Epidermal melanocyte (primary cell): ENCODE measurements at regions not wholly inside any gene's neighbourhood (a gene's known extent, or its start where the extent isn't known, plus 50 kb on each side); places are given as distances from the start of the nearest gene placed in this dataset.

ENCODE experiments used
- DNase-seq: peaks from one replicate; pipeline ENCODE4 v3.0.0; 2011; ENCODE audit warnings: low spot score; ENCODE audit not compliant: insufficient read length

DNA sequence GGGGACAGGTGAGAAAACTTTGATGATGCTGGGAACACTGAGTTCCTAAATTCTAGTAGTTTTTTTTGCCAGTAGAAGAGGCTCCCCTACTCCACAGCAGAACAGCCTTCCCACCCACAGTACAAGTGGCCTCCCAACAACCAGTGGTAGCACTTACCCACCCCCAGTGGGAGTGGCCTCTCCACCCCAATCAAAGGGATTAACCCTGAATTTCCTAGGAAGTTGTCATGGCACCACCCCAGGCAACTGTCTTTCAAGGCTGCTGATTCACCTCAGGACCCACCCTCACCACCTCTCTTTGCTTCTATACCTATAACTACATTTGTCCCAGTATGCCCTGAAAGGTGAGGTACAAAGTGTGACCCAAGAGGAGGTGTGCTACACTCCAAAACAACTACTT lies 81.4 kb upstream of the PRDX6 start:
- DNase-seq = no peak

DNA sequence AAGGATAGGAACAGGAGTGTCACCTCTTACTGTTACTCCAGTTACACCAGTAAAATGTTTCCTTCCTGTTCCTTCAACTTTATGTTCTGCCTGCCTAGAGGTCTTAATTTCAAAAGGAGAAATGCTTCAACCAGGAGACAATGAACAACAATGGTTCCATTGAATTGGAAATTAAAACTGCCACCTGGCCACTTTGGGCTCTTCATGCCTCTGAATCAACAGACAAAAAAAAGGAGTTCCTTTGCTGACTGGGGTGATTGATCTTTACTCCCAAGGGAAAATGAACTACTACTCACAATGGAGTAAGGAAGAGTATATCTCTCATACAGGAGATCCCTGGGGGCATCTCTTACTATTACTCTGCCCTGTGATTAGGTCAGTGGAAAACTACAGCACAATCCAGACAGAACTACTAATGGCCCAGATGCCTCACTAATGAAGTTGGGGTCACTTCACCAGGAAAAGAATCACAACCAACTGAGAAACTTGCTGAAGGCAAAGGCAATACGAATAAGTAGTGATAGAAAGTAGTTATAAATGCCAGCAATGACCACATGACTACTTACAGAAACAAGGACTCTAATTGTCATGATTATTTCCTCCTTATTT lies 76.6 kb upstream of the PRDX6 start:
- DNase-seq = no peak

DNA sequence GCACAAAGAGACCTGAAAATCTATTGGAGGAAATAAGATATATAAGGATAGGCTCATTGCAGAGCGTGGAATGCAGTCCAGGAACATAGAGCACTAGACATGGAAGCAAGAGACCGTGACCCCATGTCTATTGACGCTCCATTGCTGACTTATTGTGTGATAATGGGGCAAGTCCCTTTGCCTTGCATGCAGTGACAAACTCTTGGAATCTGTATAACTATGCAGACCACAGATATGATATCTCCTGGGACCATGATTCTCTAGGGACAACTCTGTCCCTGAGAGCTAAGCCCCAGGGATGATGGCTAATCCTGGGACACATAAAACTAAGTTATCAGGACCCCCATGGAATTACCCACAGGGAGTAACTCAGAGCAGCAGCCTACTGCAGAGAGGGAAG lies 73.1 kb upstream of the PRDX6 start:
- no peak for DNase-seq

DNA sequence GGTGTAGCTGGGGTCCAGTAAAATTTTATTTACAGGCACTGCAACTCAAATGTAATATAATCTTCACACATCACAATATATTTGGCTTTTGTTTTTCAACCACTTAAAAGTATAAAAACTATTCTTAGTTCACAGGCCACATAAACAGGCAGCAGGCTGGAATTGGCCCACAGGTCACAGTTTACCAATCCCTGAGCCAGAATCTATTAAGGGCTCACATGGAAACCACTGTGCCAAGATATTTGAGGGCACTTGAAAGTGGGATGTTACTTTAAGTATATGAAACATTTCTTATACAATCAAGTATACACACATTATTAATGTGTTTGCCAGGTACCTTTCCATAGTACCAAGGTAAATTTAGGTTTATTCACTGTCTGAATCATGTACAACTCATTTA lies 71.9 kb upstream of the PRDX6 start:
- DNase-seq = no peak

DNA sequence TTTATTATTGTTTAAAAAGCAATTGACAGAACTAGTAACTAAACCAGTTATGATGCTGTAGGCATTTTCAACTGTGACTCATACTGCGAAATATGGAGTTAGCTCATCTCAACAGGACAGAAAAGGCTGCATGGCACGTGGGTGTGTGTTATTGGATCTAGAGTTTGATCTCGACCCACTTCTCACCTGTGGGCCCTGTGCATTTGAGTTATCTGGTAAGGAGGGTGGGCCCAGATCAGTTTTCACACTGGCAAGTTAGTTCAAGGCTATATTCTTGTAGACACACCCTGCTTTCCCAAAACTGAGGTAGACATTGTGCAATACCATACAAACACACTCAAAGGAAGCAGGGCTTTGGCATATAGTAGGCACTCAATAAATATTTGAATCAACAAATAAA lies 71.3 kb upstream of the PRDX6 start:
- DNase-seq = no peak

DNA sequence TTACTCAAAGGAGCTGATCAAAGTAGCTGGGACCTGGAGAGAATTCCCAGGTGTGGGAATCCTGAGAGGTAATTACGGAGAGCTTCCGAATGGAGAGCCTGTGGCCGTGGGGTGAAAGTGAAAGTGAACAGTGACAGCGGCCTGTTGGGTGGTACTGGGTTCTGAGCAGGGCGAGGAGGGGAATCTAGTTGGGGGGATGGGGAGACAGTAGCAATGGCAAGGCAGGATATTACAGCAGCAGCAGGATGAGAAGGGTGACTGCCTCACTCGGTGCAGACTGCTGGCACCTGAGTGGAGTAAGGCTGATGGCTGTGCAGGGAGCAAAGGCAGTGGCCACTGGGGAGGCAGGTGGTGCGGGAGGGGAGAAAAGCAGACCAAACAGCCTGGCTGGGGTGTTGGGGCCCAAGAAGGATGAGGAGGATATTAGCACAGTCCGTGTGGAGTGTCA lies 70.3 kb upstream of the PRDX6 start:
- no peak for DNase-seq

DNA sequence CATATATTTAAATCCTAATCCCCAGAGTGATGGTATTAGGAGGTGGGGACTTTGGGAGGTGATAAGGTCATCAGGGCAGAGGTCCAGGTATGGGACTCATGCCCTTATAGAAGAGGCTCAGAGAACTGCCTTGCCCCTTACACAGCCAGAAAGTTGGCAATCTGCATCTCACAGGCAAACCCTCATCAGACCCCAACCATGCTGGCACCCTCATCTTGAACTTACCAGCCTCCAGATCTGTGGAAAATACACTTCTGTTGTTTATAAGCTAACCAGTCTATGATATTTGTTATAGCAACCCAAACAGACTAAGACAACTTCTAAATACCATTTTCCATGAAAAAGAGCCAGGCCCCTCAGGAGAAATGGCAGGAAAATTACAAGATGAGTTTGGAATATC lies 69.3 kb upstream of the PRDX6 start:
- no peak for DNase-seq

DNA sequence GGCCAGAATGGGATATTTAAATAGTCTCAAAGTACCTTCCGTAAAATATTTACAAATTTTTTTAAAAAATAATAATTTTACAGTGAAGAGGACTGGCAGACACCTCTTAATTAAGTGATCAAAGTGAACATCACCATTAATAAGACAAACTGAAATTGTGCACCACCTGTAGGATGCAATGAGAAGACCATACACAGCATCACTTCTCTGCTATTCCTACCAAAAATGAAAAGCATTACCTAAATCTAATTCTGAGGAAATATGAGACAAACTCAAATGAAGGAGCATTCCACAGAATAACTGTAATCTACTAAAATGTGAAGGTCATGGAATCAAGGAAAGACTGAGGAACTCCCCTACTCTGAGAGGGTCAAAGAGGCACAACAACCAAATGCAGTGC lies 68.2 kb upstream of the PRDX6 start:
- DNase-seq = no peak

DNA sequence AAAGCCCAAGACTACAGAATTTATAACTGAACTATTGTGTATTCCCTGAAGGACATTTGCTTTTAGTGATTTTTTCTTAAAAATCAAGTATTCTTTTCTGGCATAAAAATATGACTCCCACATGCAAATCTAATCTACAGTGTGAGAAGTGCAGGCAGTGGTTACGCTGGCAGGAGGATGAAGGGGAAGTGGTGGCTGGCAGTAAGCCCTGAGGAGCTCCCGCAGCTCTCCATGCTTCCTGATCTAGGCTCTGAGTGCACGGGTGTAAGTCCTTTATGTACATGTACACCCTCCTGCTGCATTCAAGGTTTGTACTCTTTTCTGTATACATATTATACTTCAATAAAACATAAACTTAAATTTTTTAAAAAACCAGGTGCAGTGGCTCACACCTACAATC lies 67.5 kb upstream of the PRDX6 start:
- DNase-seq = no peak

DNA sequence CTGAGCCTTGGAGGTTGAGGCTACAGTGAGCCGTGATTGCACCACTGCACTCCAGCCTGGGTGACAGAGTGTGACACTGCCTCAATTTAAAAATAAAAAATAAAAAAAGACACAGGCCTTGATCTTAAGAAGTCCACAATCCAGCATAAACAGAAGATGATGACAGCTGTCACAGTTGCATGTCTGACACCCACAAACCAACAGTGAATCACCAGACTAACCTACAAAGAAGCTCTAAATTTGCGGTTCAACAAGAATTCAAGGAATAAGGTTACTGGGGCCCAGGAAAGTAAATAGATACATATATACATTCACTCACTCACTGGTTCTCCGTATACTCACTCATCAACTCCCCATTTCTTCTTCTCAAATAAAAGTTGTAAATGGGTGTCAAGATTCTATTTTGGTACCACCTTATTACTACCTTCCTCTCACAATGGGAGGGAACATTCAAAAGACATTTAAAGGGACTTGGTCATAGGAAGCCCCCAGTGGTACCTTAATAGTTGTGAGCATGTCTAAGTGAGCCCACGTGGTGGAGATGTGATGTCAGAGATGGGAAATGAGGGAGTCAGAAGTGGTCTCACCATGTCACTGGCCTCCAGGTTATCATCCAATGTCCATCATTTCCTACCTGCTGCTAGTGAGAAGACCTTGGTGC lies 66.9 kb upstream of the PRDX6 start:
- DNase-seq = no peak

DNA sequence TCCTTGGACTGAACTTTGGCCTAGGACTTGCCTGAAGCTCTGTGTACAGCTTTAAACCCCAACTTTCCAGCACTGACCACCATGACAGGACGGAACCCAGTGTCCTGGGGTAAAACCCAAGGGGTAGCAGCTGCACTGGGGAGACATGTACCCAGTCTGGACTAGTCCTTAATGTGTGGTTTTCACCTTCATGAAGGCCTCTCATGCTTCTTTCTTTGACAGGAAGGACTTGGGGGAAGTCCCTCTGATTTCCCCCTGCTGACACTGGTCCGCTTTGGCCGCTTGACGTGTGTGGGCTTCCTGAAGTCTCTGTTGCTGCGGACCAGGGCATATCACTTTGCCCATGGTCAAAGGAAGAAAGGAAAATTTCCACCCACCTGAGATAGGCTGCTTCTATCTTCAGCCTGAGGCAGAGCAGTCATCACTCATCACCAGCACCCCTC lies 66.3 kb upstream of the PRDX6 start:
- DNase-seq = no peak

DNA sequence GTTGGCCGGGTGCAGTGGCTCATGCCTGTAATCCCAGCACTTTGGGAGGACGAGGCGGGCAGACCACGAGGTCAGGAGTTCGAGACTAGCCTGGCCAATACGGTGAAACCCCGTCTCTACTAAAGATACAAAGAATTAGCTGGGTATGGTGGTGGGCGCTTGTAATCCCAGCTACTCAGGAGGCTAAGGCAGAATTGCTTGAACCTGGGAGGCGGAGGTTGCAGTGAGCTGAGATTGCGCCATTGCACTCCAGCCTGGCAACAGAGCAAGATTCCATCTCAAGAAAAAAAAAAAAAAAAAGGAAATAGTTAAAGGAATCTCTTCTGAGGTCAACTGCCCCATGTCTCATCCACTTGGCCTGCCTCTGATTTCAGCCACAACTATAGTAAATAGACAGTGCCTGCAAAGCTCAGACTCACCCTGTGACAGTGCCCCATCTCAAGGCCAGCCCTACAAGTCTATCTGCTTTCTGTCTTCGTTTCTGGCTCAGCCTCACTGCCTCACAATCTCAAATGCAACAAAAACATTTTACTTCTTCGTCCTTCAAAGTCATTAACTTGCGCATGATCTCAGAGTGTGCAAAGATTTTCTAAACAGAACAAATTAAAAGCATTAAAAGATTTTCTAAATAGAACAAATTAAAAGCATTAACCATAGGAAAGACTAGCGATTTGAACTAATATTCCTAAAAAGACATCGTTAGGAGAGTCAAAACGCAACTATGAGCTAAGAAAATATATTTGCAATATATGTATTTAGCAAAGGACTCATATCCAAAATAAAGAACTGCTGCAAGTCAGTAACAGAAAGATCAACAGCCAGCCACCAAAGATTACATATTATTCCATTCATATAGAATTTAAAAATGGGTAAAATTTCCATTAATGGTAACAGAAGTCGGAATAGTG lies 65.0 kb upstream of the PRDX6 start:
- no peak for DNase-seq

DNA sequence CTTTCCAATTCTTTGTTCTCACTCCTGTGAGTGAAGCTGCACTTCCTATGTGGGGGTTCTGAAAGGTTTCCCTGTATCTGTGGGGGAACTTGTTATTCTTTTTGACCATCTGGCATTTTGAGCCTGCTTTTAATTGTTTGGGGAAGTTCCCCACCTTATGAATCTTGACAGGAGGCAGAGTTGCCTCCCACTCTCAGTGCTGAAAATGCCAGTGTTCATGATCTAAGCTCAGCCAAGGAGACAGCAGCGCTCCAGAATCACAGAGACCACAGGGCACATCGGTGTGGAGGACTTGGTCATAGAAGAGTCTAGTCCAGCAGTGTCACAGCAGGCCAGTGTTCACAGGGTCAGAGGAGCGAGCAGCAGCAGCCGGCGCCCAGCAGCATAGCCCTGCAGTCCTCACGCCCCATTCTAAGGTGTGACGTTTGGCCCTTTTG lies 63.8 kb upstream of the PRDX6 start:
- DNase-seq = no peak

DNA sequence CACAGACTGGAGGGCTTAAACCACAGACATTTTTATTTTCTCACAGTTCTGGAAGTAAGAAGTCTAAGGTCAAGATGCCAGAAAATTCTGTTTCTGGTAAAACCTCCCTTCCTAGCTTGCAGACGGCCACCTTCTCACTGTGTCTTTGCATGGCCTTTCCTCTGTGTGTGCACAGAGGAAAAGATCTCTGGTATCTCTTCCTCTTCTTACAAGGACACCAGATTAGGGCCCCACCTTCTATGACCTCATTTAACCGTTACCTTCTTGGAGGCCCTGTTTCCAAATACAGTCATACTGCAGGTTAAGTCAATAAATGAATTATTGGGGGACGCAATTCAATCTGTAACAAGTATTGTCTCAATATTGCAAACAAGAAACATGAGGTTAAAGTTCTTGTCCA lies 63.0 kb upstream of the PRDX6 start:
- no peak for DNase-seq

DNA sequence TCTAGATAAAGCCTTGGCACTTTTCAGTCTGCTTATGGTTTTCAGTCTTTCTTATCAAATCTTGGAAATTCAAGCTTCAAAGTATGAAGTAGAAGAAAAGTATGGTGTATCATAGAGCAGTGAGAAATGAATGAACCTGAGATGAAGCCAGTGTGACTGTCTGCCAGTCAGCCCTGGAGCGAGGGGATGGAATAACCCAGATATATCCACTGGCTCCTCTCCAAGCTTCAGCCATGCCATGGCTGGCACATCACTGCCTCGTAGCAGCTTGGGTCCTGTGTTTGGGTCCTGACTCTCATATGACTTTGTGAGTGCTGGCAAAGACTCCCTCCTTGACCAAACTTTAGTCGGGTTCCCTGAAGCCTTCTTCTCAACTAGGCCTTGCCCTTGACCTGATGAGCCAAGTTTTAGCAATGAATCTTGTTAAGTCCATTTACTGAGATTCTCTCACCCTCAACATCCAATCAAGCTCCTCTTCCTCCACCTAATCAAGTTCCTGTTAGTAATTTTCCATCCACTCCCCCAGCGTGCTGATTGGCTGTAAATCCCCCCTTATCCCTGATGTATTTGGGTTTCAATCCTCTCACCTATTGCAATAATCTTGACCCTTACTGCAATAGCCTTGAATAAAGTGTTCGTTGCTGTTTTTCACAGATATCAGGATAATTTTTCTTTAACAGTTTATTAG lies 62.5 kb upstream of the PRDX6 start:
- no peak for DNase-seq

DNA sequence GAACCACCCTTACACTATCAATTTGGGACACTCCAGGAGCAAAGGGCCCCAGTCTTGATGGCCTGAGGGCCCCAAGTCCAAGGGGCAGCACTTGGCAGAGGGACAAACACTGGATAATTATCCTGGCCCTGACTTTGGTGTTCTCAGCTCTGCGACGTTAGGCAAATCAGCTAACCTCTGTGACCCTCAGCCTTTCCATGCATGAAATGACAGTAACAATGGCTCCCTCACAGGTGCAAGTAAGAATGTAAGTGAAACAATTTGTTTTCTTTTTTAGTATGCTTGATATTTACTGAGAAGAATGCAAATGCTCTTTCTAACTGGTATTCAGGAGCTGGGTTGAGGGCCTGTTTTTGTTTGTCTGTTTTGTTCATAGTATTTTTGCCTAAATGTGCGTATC lies 61.6 kb upstream of the PRDX6 start:
- no peak for DNase-seq

DNA sequence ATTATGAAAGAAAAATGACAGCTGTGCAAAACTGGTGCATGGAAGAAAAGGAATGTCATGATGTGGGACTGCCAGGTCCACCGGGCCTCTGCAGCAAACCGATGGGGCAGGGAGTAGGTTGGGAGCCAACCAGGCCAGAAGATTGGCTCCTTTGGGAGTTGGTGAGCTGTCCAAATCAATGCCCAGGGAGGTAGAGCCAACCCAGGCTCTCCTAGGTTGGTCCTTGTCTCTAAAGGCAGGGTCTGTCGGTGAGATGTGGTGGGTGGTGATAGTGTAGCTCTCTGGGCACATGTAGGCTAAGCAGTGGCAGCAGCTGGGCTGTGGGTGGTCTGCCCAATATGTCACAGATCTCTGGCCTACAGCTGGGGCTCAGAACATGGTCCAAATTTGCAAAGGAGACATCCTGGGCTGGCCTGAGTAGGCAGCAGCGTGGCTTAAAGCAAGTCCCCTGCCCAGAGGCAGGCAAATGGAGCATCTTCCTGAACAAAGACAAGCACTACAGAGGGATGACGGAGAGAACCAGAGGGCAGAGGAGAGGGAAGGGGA lies 61.2 kb upstream of the PRDX6 start:
- DNase-seq = no peak

DNA sequence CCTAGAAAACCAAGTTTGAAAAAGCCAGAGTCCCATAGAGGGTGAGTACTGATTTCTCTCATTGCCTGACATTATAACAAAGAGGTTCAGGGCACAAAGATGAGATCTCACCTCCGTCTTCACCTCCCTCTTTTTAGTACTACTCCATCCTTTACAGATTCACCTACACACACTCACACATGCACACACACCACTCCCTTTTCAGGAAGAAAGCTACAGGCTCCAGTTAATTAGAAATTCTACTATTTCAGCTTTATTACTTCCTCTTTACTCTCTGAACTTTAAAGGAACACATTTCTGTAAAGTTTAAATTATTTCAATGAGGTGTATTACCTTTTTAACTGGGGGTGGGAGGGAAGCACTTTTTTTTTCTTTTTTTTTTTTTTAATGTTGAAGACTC lies 59.6 kb upstream of the PRDX6 start:
- no peak for DNase-seq

DNA sequence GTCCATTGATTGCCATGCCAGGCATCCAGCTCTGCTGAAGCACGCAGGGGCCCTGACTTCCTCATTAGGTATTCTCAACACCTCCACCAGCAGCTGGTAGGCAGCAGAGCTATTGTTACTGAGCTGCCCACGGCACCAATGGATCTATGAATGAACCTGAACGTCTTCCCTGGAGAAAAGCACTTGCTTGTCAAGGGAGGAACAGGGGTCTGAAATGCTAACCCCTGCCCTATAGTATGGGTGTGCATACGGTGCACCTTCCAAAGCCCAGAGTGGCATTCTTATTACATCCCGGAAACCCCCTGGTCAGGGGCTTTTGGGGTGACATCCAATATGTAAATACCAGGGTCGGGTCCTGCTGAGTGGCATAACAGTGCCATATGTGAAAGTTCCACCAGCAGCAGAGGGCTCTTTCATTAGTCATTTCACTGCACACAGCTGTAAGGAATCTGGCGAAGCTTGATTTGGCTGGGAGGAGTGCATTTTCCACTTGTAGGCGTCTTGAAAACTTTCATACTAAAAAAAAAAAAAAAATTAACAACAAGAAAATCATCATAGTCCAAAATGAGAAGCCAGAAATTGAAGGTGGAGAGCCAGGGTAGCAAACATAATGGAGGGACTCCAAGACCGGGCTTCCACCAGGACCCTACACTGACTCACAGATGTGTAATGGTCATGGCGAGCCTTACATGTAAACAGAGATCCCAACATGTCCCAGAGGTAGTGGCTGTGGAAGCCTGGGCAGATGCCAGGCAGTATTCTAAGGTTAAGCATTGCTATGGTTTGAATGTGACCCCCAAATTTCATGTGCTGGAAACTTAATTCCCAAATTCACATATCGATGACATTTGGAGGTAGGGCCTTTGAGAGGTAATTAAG lies 58.8 kb upstream of the PRDX6 start:
- no peak for DNase-seq

DNA sequence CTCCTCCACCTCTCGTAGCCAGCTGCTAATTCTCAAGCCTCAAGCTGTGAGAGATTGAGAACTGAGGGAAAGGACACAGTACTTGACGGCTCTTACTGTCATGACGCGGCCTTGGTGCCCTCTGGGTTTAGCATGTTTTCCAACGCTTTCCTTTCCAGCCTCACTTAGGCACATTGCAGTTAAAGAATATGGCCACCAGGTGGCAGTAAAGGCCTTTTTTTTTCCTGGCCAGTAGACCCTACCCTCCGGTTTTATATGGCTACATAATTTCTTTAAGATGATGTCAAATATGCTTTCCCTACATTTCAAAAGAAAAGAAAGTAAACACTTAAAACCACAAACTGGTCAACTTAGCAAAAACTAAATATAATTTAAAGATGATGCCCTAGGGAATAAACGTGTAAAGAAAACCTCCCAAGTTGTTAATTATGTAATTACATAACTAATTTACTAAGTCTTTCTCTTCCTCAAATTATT lies 56.8 kb upstream of the PRDX6 start:
- peak; percentile 21 for DNase-seq
